ENCODE measurements at regions not wholly inside any gene's neighbourhood (a gene's known extent, or its start where the extent isn't known, plus 50 kb on each side); places are given as distances from the start of the nearest gene placed in this dataset.
"Not testable (repeated sequence)": the region's sequence is repeated elsewhere in the genome, so short reads cannot be mapped to it uniquely, and the experiment has no call there.

- no peaks in the 10 kb centered on the region for H3K27me3 ChIP-seq
- DNase-seq (no peak), ATAC-seq (no peak)
- intact Hi-C loops (cut with DNase I): no loop called here
- no peak overlapping the region for H3K27ac ChIP-seq
- H3K9me3 ChIP-seq: no peaks in the 10 kb centered on the region
- TF ChIP-seq POLR2A (IDR thresholded peaks at IDR 0.05) (no peak), CTCF (IDR thresholded peaks at IDR 0.05) (no peak)
- H3K36me3 ChIP-seq (replicated peaks in 1 of 2; ENCODE audit: insufficient read depth in 1 of 2, low read depth in 2 of 2): no peaks in the 10 kb centered on the region
- no peaks in the 10 kb centered on the region for H3K4me1 ChIP-seq
- WGBS, 2 donors: 86 to 100% methylated on average over 1 of the region's 1 CpG
- no peak overlapping the region for H3K4me3 ChIP-seq
Measured at GRCh38 chr3:3923619-3924018, 124.4 kb downstream of the LRRN1 start.

- intact Hi-C loops (cut with DNase I): no loop called here
- no peak for TF ChIP-seq CTCF (IDR thresholded peaks at IDR 0.05)
- no peak for TF ChIP-seq POLR2A (IDR thresholded peaks at IDR 0.05)
- ATAC-seq (no peak), DNase-seq (no peak)
- no peaks in the 10 kb centered on the region for H3K27me3 ChIP-seq
- H3K4me3 ChIP-seq: no peak overlapping the region
- no peak overlapping the region for H3K27ac ChIP-seq
- no peaks in the 10 kb centered on the region for H3K9me3 ChIP-seq
- H3K4me1 ChIP-seq: no peaks in the 10 kb centered on the region
- WGBS, 2 donors: 30 to 33% methylated on average over 1 of the region's 1 CpG
- H3K36me3 ChIP-seq (replicated peaks in 1 of 2; ENCODE audit: insufficient read depth in 1 of 2, low read depth in 2 of 2): no peaks in the 10 kb centered on the region
Measured at GRCh38 chr3:3927198-3927597, 128.0 kb downstream of the LRRN1 start.

GRCh38 chr3:3927965-3928364 lies 128.7 kb downstream of the LRRN1 start:
- H3K9me3 ChIP-seq: no peaks in the 10 kb centered on the region
- H3K27me3 ChIP-seq: no peaks in the 10 kb centered on the region
- H3K27ac ChIP-seq: no peak overlapping the region
- ATAC-seq (no peak), DNase-seq (no peak)
- H3K4me3 ChIP-seq: no peak overlapping the region
- 88 to 100% methylated on average over 1 of the region's 1 CpG for WGBS, 2 donors
- TF ChIP-seq CTCF (IDR thresholded peaks at IDR 0.05) (no peak), POLR2A (IDR thresholded peaks at IDR 0.05) (no peak)
- no peaks in the 10 kb centered on the region for H3K36me3 ChIP-seq (replicated peaks in 1 of 2; ENCODE audit: insufficient read depth in 1 of 2, low read depth in 2 of 2)
- intact Hi-C loops (cut with DNase I): no loop called here
- H3K4me1 ChIP-seq: no peaks in the 10 kb centered on the region

- H3K4me3 ChIP-seq; H3K4me1 ChIP-seq; H3K27me3 ChIP-seq; H3K27ac ChIP-seq; ATAC-seq; H3K9me3 ChIP-seq; intact Hi-C loops (cut with DNase I); H3K36me3 ChIP-seq (replicated peaks in 1 of 2; ENCODE audit: insufficient read depth in 1 of 2, low read depth in 2 of 2); DNase-seq: not testable (repeated sequence)
- WGBS, 2 donors: 74 to 76% methylated on average over 4 to 8 of the region's 8 CpGs
Measured at GRCh38 chr3:3941380-3941779, 142.1 kb downstream of the LRRN1 start.

- ATAC-seq (no peak), DNase-seq (no peak)
- H3K27me3 ChIP-seq: no peaks in the 10 kb centered on the region
- intact Hi-C loops (cut with DNase I): no loop called here
- H3K27ac ChIP-seq: no peak overlapping the region
- no peaks in the 10 kb centered on the region for H3K4me1 ChIP-seq
- 2 to 62% methylated on average over 1 of the region's 1 CpG for WGBS, 2 donors
- TF ChIP-seq POLR2A (IDR thresholded peaks at IDR 0.05): no peak
- TF ChIP-seq CTCF (IDR thresholded peaks at IDR 0.05): no peak
- no peaks in the 10 kb centered on the region for H3K36me3 ChIP-seq (replicated peaks in 1 of 2; ENCODE audit: insufficient read depth in 1 of 2, low read depth in 2 of 2)
- no peak overlapping the region for H3K4me3 ChIP-seq
- H3K9me3 ChIP-seq: no peaks in the 10 kb centered on the region
Measured at GRCh38 chr3:3951071-3951470, 151.8 kb downstream of the LRRN1 start.

Measured in body of pancreas (tissue), 4 donors.